Mesodermal cell (in vitro differentiated cells): ENCODE measurements at regions not wholly inside any gene's neighbourhood (a gene's known extent, or its start where the extent isn't known, plus 50 kb on each side); places are given as distances from the start of the nearest gene placed in this dataset.

ENCODE experiments used
- H3K27ac ChIP-seq: 2 replicates; pipeline ENCODE4 v1.7.0; 2013; ENCODE audit warnings: mild to moderate bottlenecking, low read depth, low read length, moderate library complexity; ENCODE audit not compliant: severe bottlenecking
- H3K36me3 ChIP-seq: 2 replicates; pipeline ENCODE4 v1.7.1; 2013; ENCODE audit warnings: mild to moderate bottlenecking, low read length, moderate library complexity; ENCODE audit not compliant: control insufficient read depth, insufficient read depth
- H3K4me1 ChIP-seq: one replicate; pipeline ENCODE4 v1.7.1; 2013; ENCODE audit warnings: mild to moderate bottlenecking, low read length; ENCODE audit not compliant: insufficient read depth, control insufficient read depth, poor library complexity, severe bottlenecking
- H3K4me3 ChIP-seq: 2 replicates; pipeline ENCODE4 v1.7.0; 2013; ENCODE audit warnings: low read length, control low read depth, mild to moderate bottlenecking; ENCODE audit not compliant: insufficient read depth, poor library complexity, severe bottlenecking; ENCODE audit errors: extremely low read depth
- H3K9me3 ChIP-seq: 2 replicates; pipeline ENCODE4 v1.7.1; 2013; ENCODE audit warnings: mild to moderate bottlenecking, low read length, moderate library complexity; ENCODE audit not compliant: control insufficient read depth
- WGBS, 2 experiments: methylation state at CpG; one replicate each; pipeline ENCODE4 v1.1.5; 2013; ENCODE audit warnings: missing lambda C conversion rate in 2 of 2; ENCODE audit not compliant: insufficient coverage in 2 of 2; 5-methylcytosine and 5-hydroxymethylcytosine counted together

DNA sequence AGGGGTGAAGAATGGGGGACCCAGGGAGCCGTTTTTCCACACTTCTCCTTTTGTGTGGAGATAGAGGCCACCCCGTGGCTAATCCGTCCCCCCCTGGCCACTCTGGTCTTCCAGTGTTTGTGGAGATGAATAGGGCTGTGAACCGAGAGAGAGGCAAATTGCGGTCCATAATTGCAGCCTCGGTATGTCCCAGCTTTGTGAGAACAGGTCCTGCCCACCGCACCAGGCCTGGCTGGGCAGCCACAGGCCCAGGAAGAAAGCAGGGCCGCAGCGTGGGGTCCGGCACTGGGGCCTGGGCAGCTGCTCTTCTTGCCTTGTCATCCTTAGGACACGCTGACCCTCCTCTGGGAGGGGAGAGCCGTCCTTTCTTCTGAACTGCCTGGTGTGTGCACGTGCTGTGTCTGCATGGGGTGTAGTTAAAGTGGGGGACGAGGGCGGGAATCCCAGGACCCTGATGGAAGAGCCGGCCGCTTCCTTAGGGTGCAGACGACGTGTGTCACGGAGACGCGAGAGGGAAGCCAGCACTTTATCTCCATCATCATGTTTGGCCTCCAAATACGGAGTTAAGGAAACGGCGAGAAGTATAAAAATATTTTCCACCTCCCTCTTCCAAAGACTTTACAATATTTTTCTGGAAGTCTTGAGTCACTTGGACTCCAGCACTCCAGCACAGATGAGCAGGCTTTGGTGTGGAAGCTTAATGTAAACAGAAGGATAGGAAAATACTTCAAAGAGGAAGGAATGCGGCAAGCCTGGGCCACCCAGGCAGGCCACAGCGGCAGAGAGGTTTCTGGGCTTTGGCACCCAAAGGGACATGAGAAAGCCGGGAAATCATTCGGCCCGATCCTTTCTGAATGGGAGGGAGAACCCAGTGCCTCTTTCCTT is 1248.4 kb downstream of the BRD1 start:
- Histone ChIP-seq H3K36me3 (no peaks in the 10 kb centered on the region), H3K27ac (peak overlapping the region; percentile 45), H3K9me3 (no peaks in the 10 kb centered on the region), H3K4me3 (no peak overlapping the region), H3K4me1 (peaks cover 8% of the 10 kb centered on the region)
- 86 to 91% methylated on average over 24 to 29 of the region's 30 CpGs for WGBS, 2 experiments

DNA sequence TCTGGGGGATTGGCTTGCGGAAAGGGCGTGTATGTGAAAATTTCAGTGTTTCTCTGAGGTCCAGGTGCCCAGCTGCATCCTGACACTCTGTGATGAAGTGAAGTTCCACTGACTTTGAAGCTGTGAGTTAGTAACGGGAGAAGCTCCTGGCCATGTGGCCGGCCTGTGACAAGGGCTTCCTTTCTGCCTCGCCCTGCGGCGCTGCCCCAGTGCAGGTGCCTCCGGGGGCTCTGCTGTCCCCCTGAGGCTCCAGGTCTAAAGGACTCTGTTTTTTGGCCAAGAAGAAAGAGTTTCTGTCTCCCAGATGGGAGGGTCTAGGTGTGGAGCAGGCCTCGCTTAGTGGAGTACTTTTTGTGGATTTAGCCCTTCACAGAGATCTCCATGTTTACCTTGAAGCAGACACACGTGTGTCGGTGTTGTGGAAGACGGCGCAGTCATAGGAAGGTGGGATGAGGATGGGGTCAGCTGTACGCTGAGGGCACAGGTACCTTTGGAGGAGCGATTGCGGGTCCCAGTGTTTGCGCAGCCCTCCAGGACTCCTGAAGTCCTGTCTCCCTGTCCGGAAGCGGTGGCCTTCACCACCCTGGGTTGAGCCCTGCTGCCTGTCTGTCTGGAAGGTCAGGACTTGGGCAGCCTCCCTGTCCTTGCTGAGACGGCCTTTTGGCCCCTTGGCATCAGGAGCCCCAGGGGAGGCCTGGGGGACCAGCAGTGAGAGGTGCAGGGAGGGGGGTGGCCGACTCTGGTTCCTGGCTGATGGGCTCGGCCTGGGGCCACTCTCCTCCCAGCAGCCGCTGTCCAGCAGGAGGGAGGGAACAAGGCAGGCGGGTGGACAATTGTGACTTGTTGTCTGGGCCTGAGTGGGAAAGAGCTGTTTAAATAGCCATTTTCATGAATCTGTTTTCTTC is 1249.3 kb downstream of the BRD1 start:
- Histone ChIP-seq H3K4me1 (peaks cover 8% of the 10 kb centered on the region), H3K36me3 (no peaks in the 10 kb centered on the region), H3K4me3 (no peak overlapping the region), H3K9me3 (no peaks in the 10 kb centered on the region), H3K27ac (no peak overlapping the region)
- WGBS, 2 experiments: 94% methylated on average over 23 of the region's 24 CpGs

DNA sequence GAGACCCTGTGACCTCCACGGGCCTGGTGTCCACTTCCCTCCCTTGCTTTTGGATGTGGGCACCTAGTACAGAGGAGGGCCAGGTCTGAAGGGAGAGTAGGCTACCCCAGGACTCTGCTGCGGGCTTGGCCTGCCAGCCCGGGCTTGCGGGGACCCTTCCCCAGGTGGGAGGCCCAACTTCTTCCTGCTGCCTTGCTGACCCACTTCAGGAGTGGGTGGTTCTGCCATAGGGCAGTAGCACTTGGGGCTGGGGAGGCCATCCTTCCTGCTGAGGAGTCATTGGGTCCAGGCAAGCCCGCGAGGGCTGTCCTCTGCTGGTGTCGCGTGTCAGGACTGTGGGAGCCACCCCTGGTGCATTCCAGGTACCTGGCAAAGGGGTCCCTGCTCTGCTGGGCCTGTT is 1250.0 kb downstream of the BRD1 start:
- Histone ChIP-seq H3K9me3 (no peaks in the 10 kb centered on the region), H3K27ac (no peak overlapping the region), H3K4me3 (no peak overlapping the region), H3K36me3 (no peaks in the 10 kb centered on the region), H3K4me1 (peaks cover 8% of the 10 kb centered on the region)
- 91 to 92% methylated on average over 8 of the region's 8 CpGs for WGBS, 2 experiments

DNA sequence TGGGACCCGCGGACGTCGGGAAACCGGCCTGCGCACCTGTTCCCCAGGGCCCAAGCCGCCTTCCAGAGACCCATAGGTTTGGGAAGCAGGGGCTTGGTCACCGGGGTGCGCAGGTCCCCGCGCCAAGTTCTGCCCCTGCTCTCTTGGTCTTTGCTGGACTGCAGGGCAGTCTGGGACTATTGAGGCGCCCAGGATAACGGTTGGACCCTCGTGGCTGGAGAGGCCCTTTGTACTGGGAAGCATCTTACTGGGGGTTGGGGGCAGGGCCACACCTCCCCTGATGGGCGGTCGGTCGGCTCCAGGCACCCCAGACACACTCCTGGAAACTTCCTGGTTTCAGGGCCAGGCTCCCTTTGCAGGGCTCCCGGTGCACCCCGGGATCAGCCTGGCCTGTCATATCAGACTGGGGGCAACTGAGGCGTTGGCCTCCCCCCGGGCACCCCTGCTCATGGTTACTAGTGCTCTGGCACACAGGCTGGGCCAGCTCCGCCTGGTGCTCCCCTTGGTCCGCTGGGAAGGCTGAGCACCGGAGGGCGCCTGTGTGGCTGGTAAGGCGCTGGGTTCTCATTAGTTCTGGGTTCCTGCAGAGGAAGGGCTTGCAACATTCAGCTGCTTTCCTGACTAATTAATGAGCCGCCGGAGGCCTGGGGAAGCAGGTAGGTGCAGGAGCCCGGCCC is 1250.5 kb downstream of the BRD1 start:
- H3K4me3 ChIP-seq: peak overlapping the region; percentile 28
- 56 to 59% methylated on average over 25 to 29 of the region's 29 CpGs for WGBS, 2 experiments
- H3K27ac ChIP-seq: no peak overlapping the region
- H3K9me3 ChIP-seq: no peaks in the 10 kb centered on the region
- peaks cover 8% of the 10 kb centered on the region for H3K4me1 ChIP-seq
- H3K36me3 ChIP-seq: no peaks in the 10 kb centered on the region

DNA sequence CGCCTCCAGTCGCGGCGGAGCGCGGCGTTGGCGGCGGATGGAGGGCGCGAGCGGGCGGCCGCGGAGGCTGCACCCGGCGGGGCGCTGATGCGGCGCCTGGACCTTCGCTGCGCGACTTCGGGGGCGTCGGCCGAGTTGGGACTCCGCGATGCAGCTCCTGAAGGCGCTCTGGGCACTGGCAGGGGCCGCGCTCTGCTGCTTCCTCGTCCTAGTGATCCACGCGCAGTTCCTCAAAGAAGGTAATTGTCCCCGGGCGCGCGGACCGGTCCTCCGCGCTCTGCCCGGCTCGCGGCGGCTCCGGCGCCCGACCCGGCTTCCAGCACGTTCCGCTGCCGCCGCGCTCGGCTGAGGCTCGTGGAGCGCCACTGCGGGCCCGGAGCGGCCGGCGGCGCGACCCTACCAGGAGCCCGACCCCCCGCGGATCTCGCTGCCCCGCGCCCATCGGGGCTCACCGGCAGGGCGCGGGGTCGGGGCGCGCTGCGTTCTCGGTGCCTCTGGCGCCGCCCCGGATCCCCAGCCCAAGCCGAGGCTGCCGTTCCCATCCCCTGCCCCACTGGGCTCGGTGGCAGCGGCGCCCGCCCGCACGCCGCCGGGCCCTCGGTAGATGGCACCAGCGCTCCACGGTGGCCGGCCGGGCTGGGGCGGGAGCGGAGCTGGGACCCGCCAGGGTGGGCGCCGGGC is 1251.2 kb downstream of the BRD1 start:
- no peaks in the 10 kb centered on the region for H3K36me3 ChIP-seq
- peak overlapping the region; percentile 28 for H3K4me3 ChIP-seq
- H3K27ac ChIP-seq: no peak overlapping the region
- no peaks in the 10 kb centered on the region for H3K9me3 ChIP-seq
- 0 to 1% methylated on average over 82 to 83 of the region's 103 CpGs for WGBS, 2 experiments
- H3K4me1 ChIP-seq: peaks cover 8% of the 10 kb centered on the region

DNA sequence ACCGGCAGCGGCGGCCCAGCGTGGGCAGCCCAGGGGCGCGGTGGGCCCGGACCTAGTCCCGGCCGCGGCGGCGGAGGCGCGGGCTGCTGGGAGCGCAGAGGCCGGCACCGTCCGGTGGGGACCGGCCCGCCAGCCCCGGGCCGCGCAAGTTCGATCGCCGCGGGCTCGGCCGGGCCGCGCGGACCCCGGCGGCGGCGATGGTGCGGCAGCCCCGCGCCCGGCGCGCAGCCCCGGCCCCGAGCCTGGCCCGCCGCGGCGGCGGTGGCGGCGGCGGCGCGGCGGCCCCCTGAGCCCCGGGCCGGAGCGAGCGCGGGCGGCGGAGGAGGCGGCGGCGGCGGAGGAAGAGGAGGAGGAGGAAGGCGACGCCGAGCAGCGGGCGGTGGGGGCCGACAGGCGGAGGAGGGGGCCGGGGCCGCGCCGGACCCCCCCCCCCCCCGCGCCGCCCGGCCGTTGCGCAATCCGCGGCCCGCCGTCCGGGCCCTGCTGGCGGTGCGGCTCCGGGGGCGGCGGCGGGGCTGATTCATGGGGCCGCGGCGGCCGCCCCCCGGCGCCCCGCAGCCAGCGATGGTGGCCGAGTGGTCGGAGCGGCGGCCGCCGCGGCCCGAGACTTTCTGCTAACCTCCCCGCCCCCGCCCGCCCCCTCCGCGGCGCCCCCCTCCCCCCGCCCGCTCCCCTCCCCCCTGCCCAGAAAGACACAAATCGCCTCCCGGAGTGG is 1251.9 kb downstream of the BRD1 start:
- peak overlapping the region; percentile 28 for H3K4me3 ChIP-seq
- 0 to 1% methylated on average over 23 to 28 of the region's 120 CpGs for WGBS, 2 experiments
- H3K27ac ChIP-seq: no peak overlapping the region
- H3K9me3 ChIP-seq: no peaks in the 10 kb centered on the region
- no peaks in the 10 kb centered on the region for H3K36me3 ChIP-seq
- peaks cover 8% of the 10 kb centered on the region for H3K4me1 ChIP-seq

DNA sequence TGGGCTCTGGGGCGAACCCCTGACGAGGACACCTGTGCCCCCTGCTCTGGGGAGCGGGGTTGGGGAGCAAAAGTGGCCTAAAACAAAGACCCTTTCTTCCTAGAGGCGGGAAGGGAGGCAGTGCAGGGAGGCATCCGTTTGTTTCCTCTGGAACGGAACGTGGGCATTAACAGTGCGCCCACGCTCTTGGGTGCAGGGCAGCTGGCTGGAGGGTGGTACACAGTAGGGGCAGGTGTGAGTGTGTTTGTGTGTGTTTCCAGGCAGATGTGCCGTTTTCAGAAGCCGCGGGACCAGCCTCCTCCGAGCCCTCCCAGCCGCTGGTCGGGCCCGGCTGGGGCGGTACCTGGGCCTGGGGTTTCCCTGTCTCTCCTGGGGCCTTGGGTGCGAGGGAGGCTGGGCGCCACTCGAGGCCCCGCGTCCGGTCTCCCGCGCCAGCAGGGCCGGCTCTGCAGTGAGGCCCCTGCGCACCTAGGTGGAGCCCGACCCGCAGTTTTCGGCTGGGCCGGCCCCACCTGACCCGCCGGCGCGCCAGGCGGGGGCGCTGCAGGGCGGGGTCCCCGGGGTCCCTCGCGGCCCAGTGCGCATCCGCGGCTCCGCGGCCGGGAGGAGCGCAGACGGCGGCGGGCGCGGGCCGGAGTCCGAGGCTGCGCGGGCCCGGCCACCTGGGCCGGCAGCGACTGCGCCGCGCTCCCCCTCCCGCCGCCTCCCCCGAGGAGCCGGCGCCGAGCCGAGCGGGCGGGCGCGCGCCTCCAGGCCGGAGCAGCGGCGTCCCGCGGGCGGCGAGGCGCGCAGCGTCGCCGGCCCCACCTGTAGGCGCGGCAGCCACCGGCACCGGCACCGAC is 1252.7 kb downstream of the BRD1 start:
- Histone ChIP-seq H3K27ac (no peak overlapping the region), H3K4me1 (peaks cover 8% of the 10 kb centered on the region), H3K9me3 (peaks cover under 1% of the 10 kb centered on the region), H3K4me3 (no peak overlapping the region), H3K36me3 (no peaks in the 10 kb centered on the region)
- WGBS, 2 experiments: 5 to 9% methylated on average over 46 to 86 of the region's 92 CpGs

DNA sequence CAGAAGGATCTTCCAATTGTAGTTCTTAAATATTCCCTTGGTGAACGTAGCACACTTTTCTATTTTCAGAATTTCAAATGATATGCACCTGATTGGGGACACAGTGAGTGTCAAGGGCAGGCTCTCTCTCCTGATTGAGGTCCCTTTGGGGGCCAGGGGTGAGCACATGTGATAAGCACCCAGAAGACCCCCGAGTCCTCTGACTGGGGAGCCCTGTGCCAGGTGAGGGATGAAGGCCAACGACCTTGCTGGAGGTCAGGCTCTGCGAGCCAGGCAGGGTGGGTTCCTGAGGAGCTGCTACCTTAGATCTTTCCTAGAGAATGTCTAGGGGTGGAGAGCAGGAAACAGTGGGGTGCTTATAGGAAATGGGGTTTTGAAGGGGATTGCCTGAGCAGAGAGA is 1253.9 kb downstream of the BRD1 start:
- no peaks in the 10 kb centered on the region for H3K36me3 ChIP-seq
- WGBS, 2 experiments: 81 to 100% methylated on average over 3 of the region's 4 CpGs
- H3K9me3 ChIP-seq: peaks cover 6% of the 10 kb centered on the region
- H3K27ac ChIP-seq: no peak overlapping the region
- H3K4me1 ChIP-seq: no peaks in the 10 kb centered on the region
- no peak overlapping the region for H3K4me3 ChIP-seq

DNA sequence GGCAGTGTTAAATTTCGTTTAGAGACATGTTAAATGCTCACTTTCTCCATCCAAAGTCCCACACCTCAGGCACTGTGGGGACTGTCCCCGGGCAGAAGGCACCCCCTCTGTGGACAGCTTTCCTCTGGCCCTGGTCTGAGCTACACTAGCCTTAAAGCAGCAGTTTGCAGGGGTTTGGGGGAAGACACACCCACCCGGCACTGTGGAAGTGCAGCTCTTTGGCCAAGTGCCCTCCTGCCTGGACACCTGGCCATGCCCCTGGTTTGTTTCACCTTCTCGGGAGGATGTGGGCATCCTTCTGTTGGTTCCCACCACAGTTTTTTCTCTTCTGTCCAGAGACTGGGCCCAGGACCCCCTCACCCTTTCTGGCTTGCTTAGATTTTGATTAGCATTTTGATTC is 1254.7 kb downstream of the BRD1 start:
- H3K36me3 ChIP-seq: no peaks in the 10 kb centered on the region

More for the DNA sequence above, 1254.7 kb downstream of the BRD1 start:
- Histone ChIP-seq H3K4me3 (no peak overlapping the region), H3K9me3 (peaks cover 6% of the 10 kb centered on the region), H3K4me1 (no peaks in the 10 kb centered on the region), H3K27ac (no peak overlapping the region)
- 90% methylated on average over 4 of the region's 4 CpGs for WGBS, 2 experiments
